IPS-15b (cell line): ENCODE measurements at regions not wholly inside any gene's neighbourhood (a gene's known extent, or its start where the extent isn't known, plus 50 kb on each side); places are given as distances from the start of the nearest gene placed in this dataset.

Experiments
- H3K27me3 ChIP-seq: one replicate; pipeline ENCODE4 v1.6.1; 2013; ENCODE audit warnings: low read length; ENCODE audit not compliant: control insufficient read depth, insufficient read depth
- H3K36me3 ChIP-seq: one replicate; pipeline ENCODE4 v1.6.1; 2013; ENCODE audit warnings: low read length; ENCODE audit not compliant: control insufficient read depth, insufficient read depth
- H3K4me1 ChIP-seq: one replicate; pipeline ENCODE4 v1.6.1; 2013; ENCODE audit warnings: mild to moderate bottlenecking, low read length; ENCODE audit not compliant: control insufficient read depth, insufficient read depth
- H3K4me3 ChIP-seq: one replicate; pipeline ENCODE4 v1.5.1; 2013; ENCODE audit warnings: low read depth, low read length
- H3K9ac ChIP-seq: one replicate; pipeline ENCODE4 v1.6.1; 2013; ENCODE audit warnings: low read depth, mild to moderate bottlenecking, low read length
- H3K9me3 ChIP-seq: one replicate; pipeline ENCODE4 v1.6.1; 2013; ENCODE audit warnings: mild to moderate bottlenecking, low read length; ENCODE audit not compliant: control insufficient read depth, insufficient read depth

GRCh38 chr2:134119117-134119712 lies 134.7 kb upstream of the MGAT5 start:
- no peak overlapping the region for H3K9ac ChIP-seq
- H3K9me3 ChIP-seq, result no peaks in the 10 kb centered on the region
- peaks cover 23% of the 10 kb centered on the region for H3K4me1 ChIP-seq
- peaks cover 6% of the 10 kb centered on the region for H3K27me3 ChIP-seq
- H3K36me3 ChIP-seq, result no peaks in the 10 kb centered on the region
- H3K4me3 ChIP-seq, result peak overlapping the region; percentile 70

- Histone ChIP-seq H3K27me3 (peaks cover 6% of the 10 kb centered on the region), H3K4me3 (peak overlapping the region; percentile 70), H3K36me3 (no peaks in the 10 kb centered on the region), H3K9ac (no peak overlapping the region), H3K9me3 (no peaks in the 10 kb centered on the region), H3K4me1 (peaks cover 29% of the 10 kb centered on the region)
Observed at GRCh38 chr2:134119713-134120405, 134.0 kb upstream of the MGAT5 start.

DNA sequence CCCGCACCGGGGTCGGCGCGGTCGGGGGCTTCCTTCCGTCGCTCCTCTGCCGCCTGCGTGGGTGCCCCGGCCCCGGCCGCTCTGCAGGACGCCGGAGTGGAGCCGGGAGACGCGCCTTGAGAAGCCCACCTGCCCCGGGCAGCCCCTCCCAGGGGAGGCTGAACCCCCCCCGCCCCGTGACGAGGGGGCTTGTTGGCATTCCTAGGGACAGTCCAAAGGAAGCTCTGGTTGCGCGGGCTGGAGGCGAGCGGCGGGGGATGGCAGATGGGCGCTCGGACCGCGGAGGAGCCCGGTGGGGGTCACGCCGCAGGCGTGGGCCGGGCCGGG lies 133.5 kb upstream of the MGAT5 start:
- Histone ChIP-seq H3K4me3 (peak overlapping the region; percentile 70), H3K9ac (peak overlapping the region; percentile 54), H3K4me1 (peaks cover 33% of the 10 kb centered on the region), H3K9me3 (no peaks in the 10 kb centered on the region), H3K27me3 (peaks cover 6% of the 10 kb centered on the region), H3K36me3 (no peaks in the 10 kb centered on the region)

GRCh38 chr2:134120733-134121630 lies 132.9 kb upstream of the MGAT5 start:
- Histone ChIP-seq H3K9ac (peak overlapping the region; percentile 54), H3K9me3 (no peaks in the 10 kb centered on the region), H3K27me3 (peaks cover 6% of the 10 kb centered on the region), H3K36me3 (no peaks in the 10 kb centered on the region), H3K4me1 (peaks cover 38% of the 10 kb centered on the region), H3K4me3 (peak overlapping the region; percentile 70)

- Histone ChIP-seq H3K9me3 (no peaks in the 10 kb centered on the region), H3K36me3 (no peaks in the 10 kb centered on the region), H3K4me1 (peaks cover 40% of the 10 kb centered on the region), H3K4me3 (no peak overlapping the region), H3K27me3 (peaks cover 6% of the 10 kb centered on the region), H3K9ac (no peak overlapping the region)
Observed at GRCh38 chr2:134122610-134123009, 131.3 kb upstream of the MGAT5 start.

DNA sequence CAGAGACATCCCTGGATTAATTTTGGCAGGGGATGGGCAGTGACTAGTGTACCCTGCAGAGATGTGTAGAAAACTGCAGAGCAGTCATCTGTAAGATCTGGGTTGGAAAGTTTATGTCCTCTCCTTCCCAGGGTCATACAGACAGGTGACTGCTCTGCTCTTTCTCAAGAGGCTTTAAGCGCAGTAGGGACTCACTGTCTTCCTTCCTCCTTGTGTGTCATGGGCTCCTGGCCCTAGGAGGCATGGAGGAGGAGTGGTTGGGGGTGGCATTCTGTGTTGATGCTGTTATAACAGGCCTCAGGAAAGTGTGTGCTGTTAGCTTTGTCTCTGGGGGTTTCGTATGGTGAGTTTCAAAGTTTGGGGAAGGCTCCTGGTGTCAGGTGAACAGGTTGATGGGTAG lies 130.5 kb upstream of the MGAT5 start:
- H3K27me3 ChIP-seq, result peaks cover 6% of the 10 kb centered on the region
- peaks cover 40% of the 10 kb centered on the region for H3K4me1 ChIP-seq
- no peaks in the 10 kb centered on the region for H3K36me3 ChIP-seq
- H3K9me3 ChIP-seq, result no peaks in the 10 kb centered on the region
- no peak overlapping the region for H3K4me3 ChIP-seq
- no peak overlapping the region for H3K9ac ChIP-seq

DNA sequence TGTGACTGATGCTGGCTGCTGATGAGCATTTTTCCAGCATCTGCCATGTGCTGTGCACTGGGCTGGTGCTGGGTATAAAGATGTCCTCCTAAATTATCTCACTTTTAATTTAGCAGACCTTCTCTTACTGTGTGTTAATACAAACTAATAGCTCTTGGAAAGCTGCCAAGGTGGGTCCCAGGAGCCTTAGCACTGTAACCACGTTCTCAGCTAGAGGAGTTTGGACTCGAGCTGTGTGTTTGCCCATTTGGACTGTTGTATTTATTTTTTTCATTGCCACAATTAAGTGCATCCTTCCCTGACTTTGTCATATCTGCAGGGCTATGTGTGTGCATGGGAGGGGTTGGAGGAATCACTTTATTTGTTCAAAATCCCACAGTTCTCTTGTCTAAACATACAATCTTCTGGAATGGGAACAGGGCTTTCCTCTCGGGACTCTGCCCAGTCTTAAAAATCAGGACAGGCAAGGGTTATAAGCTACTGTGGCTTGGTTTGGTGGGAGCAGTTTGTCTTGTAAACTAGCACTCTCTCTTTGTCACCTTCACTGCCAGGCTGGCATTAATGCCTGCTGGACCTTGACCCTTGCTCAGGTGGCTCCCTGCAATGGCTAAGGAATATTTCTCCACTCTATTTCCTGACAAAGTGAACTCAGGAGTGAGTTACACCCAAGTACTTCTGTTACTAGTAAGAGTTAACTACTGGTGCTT lies 129.7 kb upstream of the MGAT5 start:
- H3K27me3 ChIP-seq, result peaks cover 1% of the 10 kb centered on the region
- H3K4me3 ChIP-seq, result no peak overlapping the region
- H3K36me3 ChIP-seq, result no peaks in the 10 kb centered on the region
- H3K4me1 ChIP-seq, result peaks cover 31% of the 10 kb centered on the region
- H3K9me3 ChIP-seq, result no peaks in the 10 kb centered on the region
- H3K9ac ChIP-seq, result no peak overlapping the region

GRCh38 chr2:134127496-134127895 lies 126.4 kb upstream of the MGAT5 start:
- H3K9me3 ChIP-seq, result no peaks in the 10 kb centered on the region
- H3K9ac ChIP-seq, result no peak overlapping the region
- peaks cover 3% of the 10 kb centered on the region for H3K36me3 ChIP-seq
- H3K4me1 ChIP-seq, result peaks cover 29% of the 10 kb centered on the region
- H3K27me3 ChIP-seq, result no peaks in the 10 kb centered on the region
- H3K4me3 ChIP-seq, result no peak overlapping the region

DNA sequence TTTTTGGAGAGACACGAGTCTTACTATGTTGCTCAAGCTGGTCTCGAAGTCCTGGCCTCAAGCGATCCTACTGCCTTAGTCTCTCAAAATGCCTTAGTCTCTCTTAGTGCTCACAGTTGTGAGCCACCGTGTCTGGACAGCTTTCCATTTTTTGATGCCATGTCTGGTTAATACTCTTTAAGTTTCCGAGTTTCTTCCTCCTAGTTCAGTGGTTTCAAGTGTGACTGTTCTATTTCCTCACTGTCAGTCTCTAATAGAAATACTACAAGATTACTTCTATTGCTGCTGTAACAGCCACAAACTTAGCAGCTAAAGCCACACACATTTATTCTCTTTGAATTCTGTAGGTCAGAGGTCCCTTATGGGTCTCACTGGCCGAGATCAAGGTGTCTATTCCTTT lies 125.1 kb upstream of the MGAT5 start:
- Histone ChIP-seq H3K9me3 (no peaks in the 10 kb centered on the region), H3K4me3 (no peak overlapping the region), H3K27me3 (no peaks in the 10 kb centered on the region), H3K4me1 (peaks cover 28% of the 10 kb centered on the region), H3K9ac (no peak overlapping the region), H3K36me3 (peaks cover 3% of the 10 kb centered on the region)

DNA sequence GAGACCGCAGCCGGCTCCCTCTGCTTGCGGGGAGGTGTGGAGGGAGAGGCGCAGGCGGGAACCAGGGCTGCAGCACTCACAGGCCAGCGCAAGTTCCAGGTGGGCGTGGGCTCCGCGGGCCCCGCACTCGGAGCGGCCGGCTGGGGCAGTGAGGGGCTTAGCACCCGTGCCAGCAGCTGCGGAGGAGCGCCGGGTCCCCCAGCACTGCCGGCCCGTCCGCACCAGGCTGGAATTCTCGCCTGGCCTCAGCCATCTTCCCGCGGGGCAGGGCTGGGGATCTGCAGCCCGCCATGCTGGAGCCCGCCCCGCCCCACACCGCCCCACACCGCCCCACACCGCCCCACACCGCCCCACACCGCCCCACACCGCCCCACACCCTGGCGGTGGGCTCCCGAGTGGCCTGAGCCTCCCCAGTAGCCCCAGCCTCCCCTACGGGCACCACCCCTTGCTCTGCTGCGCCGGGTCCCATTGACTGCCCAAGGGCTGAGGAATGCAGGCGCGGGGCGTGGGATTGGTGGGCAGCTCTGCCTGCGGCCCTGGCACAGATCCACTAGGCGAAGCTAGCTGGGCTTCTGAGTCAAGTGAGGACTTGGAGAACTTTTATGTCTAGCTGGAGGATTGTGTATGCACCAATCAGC lies 123.9 kb upstream of the MGAT5 start:
- H3K4me1 ChIP-seq, result peaks cover 30% of the 10 kb centered on the region
- H3K9ac ChIP-seq, result no peak overlapping the region
- H3K36me3 ChIP-seq, result peaks cover 3% of the 10 kb centered on the region

More for the DNA sequence above, 123.9 kb upstream of the MGAT5 start:
- H3K9me3 ChIP-seq, result no peaks in the 10 kb centered on the region
- H3K4me3 ChIP-seq, result no peak overlapping the region
- H3K27me3 ChIP-seq, result no peaks in the 10 kb centered on the region
